GM12865 (cell line): ENCODE measurements at regions not wholly inside any gene's neighbourhood (a gene's known extent, or its start where the extent isn't known, plus 50 kb on each side); places are given as distances from the start of the nearest gene placed in this dataset.

ENCODE experiments used
- DNase-seq: peaks from one replicate; pipeline ENCODE4 v3.0.0; 2010; ENCODE audit warnings: low read depth
- H3K4me3 ChIP-seq: 2 replicates; pipeline ENCODE4 v1.5.1; 2011; ENCODE audit warnings: mild to moderate bottlenecking, low read depth, low read length, control low read depth
- CTCF ChIP-seq: IDR thresholded peaks from 2 replicates; pipeline ENCODE4 v1.5.1; 2011; ENCODE audit warnings: low read length, control low read depth, low read depth, inconsistent platforms; ENCODE audit not compliant: insufficient read depth; ENCODE audit errors: missing control alignments

GRCh38 chr13:34020388-34020787, 202.4 kb downstream of the RFC3 start:
- TF ChIP-seq CTCF = no peak
- no peak overlapping the region for H3K4me3 ChIP-seq
- no peak for DNase-seq

- TF ChIP-seq CTCF = no peak
- H3K4me3 ChIP-seq = no peak overlapping the region
- DNase-seq = no peak
Observed at GRCh38 chr13:34021619-34022018, 203.7 kb downstream of the RFC3 start.

- H3K4me3 ChIP-seq = no peak overlapping the region
- no peak for DNase-seq
- TF ChIP-seq CTCF = no peak
Observed at GRCh38 chr13:34025746-34026145, 207.8 kb downstream of the RFC3 start.

GRCh38 chr13:34026308-34026707, 208.4 kb downstream of the RFC3 start:
- H3K4me3 ChIP-seq = no peak overlapping the region

GRCh38 chr13:34028496-34029442, 210.8 kb downstream of the RFC3 start:
- no peak for DNase-seq
- TF ChIP-seq CTCF = no peak
- H3K4me3 ChIP-seq = no peak overlapping the region

More at GRCh38 chr13:34026308-34026707, 208.4 kb downstream of the RFC3 start:
- no peak for DNase-seq
- no peak for TF ChIP-seq CTCF

- TF ChIP-seq CTCF = no peak
- no peak for DNase-seq
- H3K4me3 ChIP-seq = no peak overlapping the region
Observed at GRCh38 chr13:34030782-34031181, 212.8 kb downstream of the RFC3 start.
